ENCODE measurements at regions not wholly inside any gene's neighbourhood (a gene's known extent, or its start where the extent isn't known, plus 50 kb on each side); places are given as distances from the start of the nearest gene placed in this dataset.

GRCh38 chr4:111883557-111883999, 261.7 kb upstream of the FAM241A start:
- Histone ChIP-seq H3K27ac (ENCODE audit: low read length) (no peak overlapping the region), H3K9me3 (replicated peaks; ENCODE audit: control insufficient read depth, low read depth, low read length) (no peaks in the 10 kb centered on the region), H3K36me3 (ENCODE audit: control insufficient read depth, insufficient read depth, low read length) (no peaks in the 10 kb centered on the region), H3K27me3 (ENCODE audit: control insufficient read depth, insufficient read depth, low read length) (no peaks in the 10 kb centered on the region), H3K4me3 (ENCODE audit: low read length) (no peak overlapping the region), H3K4me1 (ENCODE audit: control insufficient read depth, insufficient read depth, low read length) (no peaks in the 10 kb centered on the region)
- DNase-seq = no peak
- no CpG with 5 or more reads among the region's 1 CpG for WGBS (ENCODE audit: insufficient coverage)

DNA sequence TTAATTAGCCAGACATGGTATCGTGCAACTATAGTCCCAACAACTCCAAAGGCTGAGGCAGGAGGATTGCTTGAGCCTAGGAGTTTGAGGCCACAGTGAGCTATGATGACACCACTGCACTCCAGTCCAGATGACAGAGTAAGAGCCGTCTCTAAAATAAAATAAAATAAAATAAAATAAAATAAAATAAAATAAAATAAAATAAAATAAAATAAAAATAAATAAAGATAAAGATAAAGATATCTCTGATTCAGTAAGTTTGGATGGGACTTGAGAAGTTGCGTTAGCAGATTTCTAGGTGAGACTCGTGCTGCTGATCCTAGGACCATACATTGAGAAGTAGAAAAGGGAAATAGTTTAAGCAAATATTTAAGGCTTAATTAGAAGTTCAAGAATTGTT, 254.8 kb upstream of the FAM241A start:
- DNase-seq = no peak
- Histone ChIP-seq H3K36me3 (ENCODE audit: control insufficient read depth, insufficient read depth, low read length) (no peaks in the 10 kb centered on the region), H3K27me3 (ENCODE audit: control insufficient read depth, insufficient read depth, low read length) (no peaks in the 10 kb centered on the region), H3K4me3 (ENCODE audit: low read length) (no peak overlapping the region), H3K4me1 (ENCODE audit: control insufficient read depth, insufficient read depth, low read length) (no peaks in the 10 kb centered on the region), H3K27ac (ENCODE audit: low read length) (no peak overlapping the region), H3K9me3 (replicated peaks; ENCODE audit: control insufficient read depth, low read depth, low read length) (no peaks in the 10 kb centered on the region)
- WGBS (ENCODE audit: insufficient coverage) = 100% methylated on average over 2 of the region's 4 CpGs

DNA sequence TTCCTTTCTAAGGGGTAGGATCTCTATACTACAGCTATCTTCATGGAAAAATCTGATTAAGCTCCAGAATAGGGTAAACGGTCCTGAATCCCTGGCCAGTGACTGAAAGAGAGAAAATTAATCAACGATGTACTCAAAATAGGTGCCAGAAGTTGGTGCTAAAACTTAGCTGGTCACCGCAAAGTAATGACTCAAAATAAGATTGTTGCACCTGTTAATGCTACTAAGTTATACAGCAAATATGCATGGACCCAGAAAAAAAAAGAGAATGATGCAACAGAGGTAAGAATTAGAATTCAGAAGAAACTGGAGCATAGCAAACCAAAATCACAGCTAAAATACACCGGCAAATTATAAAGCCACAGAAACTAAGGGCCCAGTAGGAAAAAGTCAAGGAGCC, 239.7 kb upstream of the FAM241A start:
- no peak overlapping the region for H3K27ac ChIP-seq (ENCODE audit: low read length)
- H3K36me3 ChIP-seq (ENCODE audit: control insufficient read depth, insufficient read depth, low read length) = no peaks in the 10 kb centered on the region
- H3K4me3 ChIP-seq (ENCODE audit: low read length) = no peak overlapping the region
- DNase-seq = no peak
- H3K9me3 ChIP-seq (replicated peaks; ENCODE audit: control insufficient read depth, low read depth, low read length) = no peaks in the 10 kb centered on the region
- no peaks in the 10 kb centered on the region for H3K27me3 ChIP-seq (ENCODE audit: control insufficient read depth, insufficient read depth, low read length)
- no peaks in the 10 kb centered on the region for H3K4me1 ChIP-seq (ENCODE audit: control insufficient read depth, insufficient read depth, low read length)
- 60% methylated on average over 1 of the region's 4 CpGs for WGBS (ENCODE audit: insufficient coverage)

DNA sequence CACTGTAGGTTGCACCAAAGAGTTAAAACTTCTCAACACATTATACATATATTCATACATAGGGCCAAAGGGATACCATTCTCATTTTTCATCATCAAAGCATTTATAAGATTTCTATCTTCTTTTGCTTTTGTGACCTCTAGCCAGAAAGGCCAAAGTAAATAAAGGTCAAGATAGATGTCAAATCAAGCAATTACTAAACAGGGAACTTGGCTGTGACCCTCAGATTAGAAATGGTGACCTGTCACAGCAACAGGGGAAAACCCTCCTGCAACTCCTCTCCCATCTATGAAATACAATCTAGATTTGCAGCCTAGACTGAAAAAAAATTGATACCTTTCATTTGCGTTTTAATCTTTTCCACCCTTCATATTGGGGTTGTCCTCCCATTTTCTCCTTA, 225.6 kb upstream of the FAM241A start:
- Histone ChIP-seq H3K27me3 (ENCODE audit: control insufficient read depth, insufficient read depth, low read length) (no peaks in the 10 kb centered on the region), H3K27ac (ENCODE audit: low read length) (no peak overlapping the region), H3K4me1 (ENCODE audit: control insufficient read depth, insufficient read depth, low read length) (no peaks in the 10 kb centered on the region), H3K9me3 (replicated peaks; ENCODE audit: control insufficient read depth, low read depth, low read length) (no peaks in the 10 kb centered on the region), H3K4me3 (ENCODE audit: low read length) (no peak overlapping the region), H3K36me3 (ENCODE audit: control insufficient read depth, insufficient read depth, low read length) (no peaks in the 10 kb centered on the region)
- no peak for DNase-seq
- no CpG with 5 or more reads among the region's 1 CpG for WGBS (ENCODE audit: insufficient coverage)

GRCh38 chr4:111921714-111922113, 223.5 kb upstream of the FAM241A start:
- H3K4me1 ChIP-seq (ENCODE audit: control insufficient read depth, insufficient read depth, low read length) = no peaks in the 10 kb centered on the region
- H3K27ac ChIP-seq (ENCODE audit: low read length) = no peak overlapping the region
- H3K9me3 ChIP-seq (replicated peaks; ENCODE audit: control insufficient read depth, low read depth, low read length) = no peaks in the 10 kb centered on the region
- H3K36me3 ChIP-seq (ENCODE audit: control insufficient read depth, insufficient read depth, low read length) = no peaks in the 10 kb centered on the region
- no CpG with 5 or more reads among the region's 3 CpGs for WGBS (ENCODE audit: insufficient coverage)
- no peak overlapping the region for H3K4me3 ChIP-seq (ENCODE audit: low read length)
- no peak for DNase-seq
- H3K27me3 ChIP-seq (ENCODE audit: control insufficient read depth, insufficient read depth, low read length) = no peaks in the 10 kb centered on the region

DNA sequence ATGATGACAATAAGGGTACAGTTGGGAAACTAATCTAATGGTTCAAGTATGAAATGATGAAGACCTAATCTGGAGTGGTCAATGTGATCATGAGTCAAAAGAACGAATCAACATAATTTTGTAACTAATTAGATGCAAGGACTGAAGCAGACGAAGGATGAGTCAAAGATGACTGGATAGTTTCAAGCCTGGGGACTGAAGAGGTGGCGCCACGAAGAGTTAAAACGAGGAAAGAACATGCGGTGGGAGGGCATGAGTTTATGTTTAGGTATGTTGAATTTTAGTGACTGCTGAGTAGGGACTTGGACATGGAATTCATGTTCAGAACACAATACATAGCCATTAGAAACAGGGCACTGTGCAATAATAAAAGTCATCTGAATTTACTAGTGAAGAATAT, 221.5 kb upstream of the FAM241A start:
- 93% methylated on average over 4 of the region's 6 CpGs for WGBS (ENCODE audit: insufficient coverage)
- DNase-seq = no peak

GRCh38 chr4:111924696-111925095, 220.6 kb upstream of the FAM241A start:
- no peak for DNase-seq
- Histone ChIP-seq H3K4me1 (ENCODE audit: control insufficient read depth, insufficient read depth, low read length) (no peaks in the 10 kb centered on the region), H3K4me3 (ENCODE audit: low read length) (no peak overlapping the region), H3K36me3 (ENCODE audit: control insufficient read depth, insufficient read depth, low read length) (no peaks in the 10 kb centered on the region), H3K27me3 (ENCODE audit: control insufficient read depth, insufficient read depth, low read length) (no peaks in the 10 kb centered on the region), H3K9me3 (replicated peaks; ENCODE audit: control insufficient read depth, low read depth, low read length) (no peaks in the 10 kb centered on the region), H3K27ac (ENCODE audit: low read length) (no peak overlapping the region)
- WGBS (ENCODE audit: insufficient coverage) = no CpG with 5 or more reads among the region's 1 CpG

More for the DNA sequence above, 221.5 kb upstream of the FAM241A start:
- Histone ChIP-seq H3K4me3 (ENCODE audit: low read length) (no peak overlapping the region), H3K27ac (ENCODE audit: low read length) (no peak overlapping the region), H3K9me3 (replicated peaks; ENCODE audit: control insufficient read depth, low read depth, low read length) (no peaks in the 10 kb centered on the region), H3K36me3 (ENCODE audit: control insufficient read depth, insufficient read depth, low read length) (no peaks in the 10 kb centered on the region), H3K27me3 (ENCODE audit: control insufficient read depth, insufficient read depth, low read length) (no peaks in the 10 kb centered on the region), H3K4me1 (ENCODE audit: control insufficient read depth, insufficient read depth, low read length) (no peaks in the 10 kb centered on the region)

GRCh38 chr4:111930659-111931058, 214.6 kb upstream of the FAM241A start:
- no peak overlapping the region for H3K27ac ChIP-seq (ENCODE audit: low read length)
- no peaks in the 10 kb centered on the region for H3K4me1 ChIP-seq (ENCODE audit: control insufficient read depth, insufficient read depth, low read length)
- H3K27me3 ChIP-seq (ENCODE audit: control insufficient read depth, insufficient read depth, low read length) = no peaks in the 10 kb centered on the region
- no peak for DNase-seq
- no peaks in the 10 kb centered on the region for H3K36me3 ChIP-seq (ENCODE audit: control insufficient read depth, insufficient read depth, low read length)
- WGBS (ENCODE audit: insufficient coverage) = no CpG with 5 or more reads among the region's 2 CpGs
- H3K9me3 ChIP-seq (replicated peaks; ENCODE audit: control insufficient read depth, low read depth, low read length) = no peaks in the 10 kb centered on the region
- H3K4me3 ChIP-seq (ENCODE audit: low read length) = no peak overlapping the region

DNA sequence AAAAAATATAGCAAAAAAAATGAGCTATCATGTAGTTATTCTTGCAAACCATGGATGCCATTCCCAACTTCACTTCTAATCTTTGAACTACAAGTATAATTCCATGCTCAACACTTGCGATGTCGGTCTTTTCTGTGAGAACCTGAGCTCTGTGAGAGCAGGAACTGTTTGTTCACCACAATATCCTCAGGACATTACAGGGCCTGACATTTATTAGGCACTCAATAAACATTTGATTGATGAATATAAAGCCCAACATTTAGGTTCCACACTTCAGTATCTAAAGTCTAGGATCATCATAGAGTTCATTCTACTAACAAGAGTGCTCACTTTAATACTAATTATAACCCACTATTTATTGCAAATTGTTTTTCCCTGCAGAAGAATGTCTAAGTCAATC, 211.6 kb upstream of the FAM241A start:
- Histone ChIP-seq H3K27ac (ENCODE audit: low read length) (no peak overlapping the region), H3K4me1 (ENCODE audit: control insufficient read depth, insufficient read depth, low read length) (no peaks in the 10 kb centered on the region), H3K36me3 (ENCODE audit: control insufficient read depth, insufficient read depth, low read length) (no peaks in the 10 kb centered on the region), H3K9me3 (replicated peaks; ENCODE audit: control insufficient read depth, low read depth, low read length) (no peaks in the 10 kb centered on the region), H3K4me3 (ENCODE audit: low read length) (no peak overlapping the region), H3K27me3 (ENCODE audit: control insufficient read depth, insufficient read depth, low read length) (no peaks in the 10 kb centered on the region)
- WGBS (ENCODE audit: insufficient coverage) = 44% methylated on average over 2 of the region's 2 CpGs
- DNase-seq = no peak

- DNase-seq = no peak
- H3K27me3 ChIP-seq (ENCODE audit: control insufficient read depth, insufficient read depth, low read length) = no peaks in the 10 kb centered on the region
- H3K4me1 ChIP-seq (ENCODE audit: control insufficient read depth, insufficient read depth, low read length) = no peaks in the 10 kb centered on the region
- H3K4me3 ChIP-seq (ENCODE audit: low read length) = no peak overlapping the region
- no peak overlapping the region for H3K27ac ChIP-seq (ENCODE audit: low read length)
- H3K9me3 ChIP-seq (replicated peaks; ENCODE audit: control insufficient read depth, low read depth, low read length) = no peaks in the 10 kb centered on the region
- no peaks in the 10 kb centered on the region for H3K36me3 ChIP-seq (ENCODE audit: control insufficient read depth, insufficient read depth, low read length)
Measured at GRCh38 chr4:111934314-111934713, 210.9 kb upstream of the FAM241A start.

DNA sequence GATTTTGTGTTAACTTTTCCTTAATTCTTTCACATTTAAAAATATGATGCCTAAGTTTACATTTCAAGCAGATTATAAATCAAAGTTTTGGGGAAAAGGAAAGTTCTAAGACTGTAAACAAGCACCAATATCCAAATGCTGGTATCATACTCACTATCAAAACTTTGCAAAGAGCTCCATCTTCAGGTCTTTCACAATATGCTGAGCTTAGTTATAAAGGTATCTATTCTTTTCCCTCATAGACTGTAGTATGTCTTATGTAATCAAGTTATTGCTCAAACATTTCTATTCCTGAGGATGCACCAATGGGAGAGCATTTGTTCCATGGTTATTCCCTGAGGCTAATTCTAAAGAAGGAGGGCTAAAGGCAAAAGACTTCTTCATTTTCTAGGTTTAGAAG, 207.9 kb upstream of the FAM241A start:
- H3K4me3 ChIP-seq (ENCODE audit: low read length) = no peak overlapping the region
- no peaks in the 10 kb centered on the region for H3K9me3 ChIP-seq (replicated peaks; ENCODE audit: control insufficient read depth, low read depth, low read length)
- H3K36me3 ChIP-seq (ENCODE audit: control insufficient read depth, insufficient read depth, low read length) = no peaks in the 10 kb centered on the region
- no peak overlapping the region for H3K27ac ChIP-seq (ENCODE audit: low read length)
- H3K27me3 ChIP-seq (ENCODE audit: control insufficient read depth, insufficient read depth, low read length) = no peaks in the 10 kb centered on the region
- no peaks in the 10 kb centered on the region for H3K4me1 ChIP-seq (ENCODE audit: control insufficient read depth, insufficient read depth, low read length)
- DNase-seq = peak; percentile 44
